22Rv1 (cell line): ENCODE measurements at regions not wholly inside any gene's neighbourhood (a gene's known extent, or its start where the extent isn't known, plus 50 kb on each side); places are given as distances from the start of the nearest gene placed in this dataset.

Experiments
- H3K27ac ChIP-seq: fragments of 450-650 bp; 2 replicates; pipeline ENCODE4 v1.5.1; 2017
- ZFX ChIP-seq: fragments of 450-650 bp; IDR thresholded peaks from 2 replicates; pipeline ENCODE4 v1.6.1; 2017; ENCODE audit warnings: antibody characterized with exemption, borderline replicate concordance
- TF ChIP-seq, protein P1 (sequence below): fragments of 450-650 bp; IDR thresholded peaks from 2 replicates; pipeline ENCODE4 v1.5.1; 2017; ENCODE audit warnings: mild to moderate bottlenecking

DNA sequence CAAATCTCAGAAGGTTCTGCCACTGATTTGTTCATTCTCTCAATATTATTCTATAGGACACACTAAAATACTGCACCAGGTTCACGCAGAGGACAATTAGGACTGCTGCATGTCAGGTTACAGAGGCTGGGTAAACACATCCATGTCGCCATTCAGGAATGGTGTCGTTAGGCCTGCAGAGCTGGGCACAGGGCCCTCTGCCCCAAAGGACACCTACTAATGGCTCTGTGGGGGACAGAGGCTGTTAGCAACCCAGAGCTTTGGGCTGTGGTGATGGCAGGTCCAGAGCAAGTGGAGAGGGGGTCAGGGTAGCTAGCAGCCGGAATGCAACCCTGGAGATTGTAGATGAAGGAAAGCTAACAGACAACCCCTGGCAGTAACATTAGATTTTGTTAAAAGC lies 115.9 kb downstream of the TTC32 start:
- no peak for TF ChIP-seq ZFX
- TF ChIP-seq, protein P1, sequence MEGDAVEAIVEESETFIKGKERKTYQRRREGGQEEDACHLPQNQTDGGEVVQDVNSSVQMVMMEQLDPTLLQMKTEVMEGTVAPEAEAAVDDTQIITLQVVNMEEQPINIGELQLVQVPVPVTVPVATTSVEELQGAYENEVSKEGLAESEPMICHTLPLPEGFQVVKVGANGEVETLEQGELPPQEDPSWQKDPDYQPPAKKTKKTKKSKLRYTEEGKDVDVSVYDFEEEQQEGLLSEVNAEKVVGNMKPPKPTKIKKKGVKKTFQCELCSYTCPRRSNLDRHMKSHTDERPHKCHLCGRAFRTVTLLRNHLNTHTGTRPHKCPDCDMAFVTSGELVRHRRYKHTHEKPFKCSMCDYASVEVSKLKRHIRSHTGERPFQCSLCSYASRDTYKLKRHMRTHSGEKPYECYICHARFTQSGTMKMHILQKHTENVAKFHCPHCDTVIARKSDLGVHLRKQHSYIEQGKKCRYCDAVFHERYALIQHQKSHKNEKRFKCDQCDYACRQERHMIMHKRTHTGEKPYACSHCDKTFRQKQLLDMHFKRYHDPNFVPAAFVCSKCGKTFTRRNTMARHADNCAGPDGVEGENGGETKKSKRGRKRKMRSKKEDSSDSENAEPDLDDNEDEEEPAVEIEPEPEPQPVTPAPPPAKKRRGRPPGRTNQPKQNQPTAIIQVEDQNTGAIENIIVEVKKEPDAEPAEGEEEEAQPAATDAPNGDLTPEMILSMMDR = no peak
- no peak overlapping the region for H3K27ac ChIP-seq

DNA sequence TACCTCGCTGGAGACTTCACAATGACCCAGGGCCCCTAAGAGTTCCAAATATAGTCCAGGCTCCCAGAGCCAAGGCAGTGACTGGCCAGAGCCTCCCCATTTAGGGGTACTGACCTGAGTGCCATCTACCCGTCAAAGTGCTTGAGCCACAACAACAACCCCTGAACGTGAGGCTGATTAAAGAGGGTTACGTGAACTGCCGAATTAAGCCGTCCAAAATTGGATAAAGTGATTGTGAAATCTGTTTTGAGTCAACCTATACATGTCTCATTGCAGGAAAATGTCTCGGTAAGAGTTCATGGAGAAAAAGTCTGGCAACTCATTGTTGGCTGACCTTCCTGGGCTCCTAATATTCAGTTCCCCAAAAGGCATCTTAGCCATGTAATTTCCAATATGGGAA lies 116.3 kb downstream of the TTC32 start:
- no peak overlapping the region for H3K27ac ChIP-seq
- TF ChIP-seq ZFX = no peak
- TF ChIP-seq, protein P1 = no peak

DNA sequence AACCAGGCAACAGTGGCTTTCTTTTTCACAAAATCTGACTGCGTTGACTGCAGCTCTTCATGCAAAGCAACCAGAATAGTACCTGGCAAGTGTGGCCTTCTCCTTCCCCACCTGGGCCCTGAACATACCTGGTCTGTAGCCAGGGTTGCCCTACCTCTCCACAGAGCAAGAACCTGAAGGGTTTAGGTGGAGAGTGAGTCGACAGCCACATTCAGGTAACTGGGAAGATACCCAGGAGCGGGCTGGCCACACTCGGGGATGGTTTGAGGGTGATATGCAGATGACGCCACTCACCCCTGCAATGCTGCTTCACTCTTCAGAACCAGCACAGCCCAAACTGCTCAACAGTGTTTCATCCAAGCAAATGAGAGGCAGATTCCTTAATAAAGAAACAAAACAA lies 117.3 kb downstream of the TTC32 start:
- H3K27ac ChIP-seq = no peak overlapping the region
- TF ChIP-seq, protein P1 = no peak
- no peak for TF ChIP-seq ZFX

DNA sequence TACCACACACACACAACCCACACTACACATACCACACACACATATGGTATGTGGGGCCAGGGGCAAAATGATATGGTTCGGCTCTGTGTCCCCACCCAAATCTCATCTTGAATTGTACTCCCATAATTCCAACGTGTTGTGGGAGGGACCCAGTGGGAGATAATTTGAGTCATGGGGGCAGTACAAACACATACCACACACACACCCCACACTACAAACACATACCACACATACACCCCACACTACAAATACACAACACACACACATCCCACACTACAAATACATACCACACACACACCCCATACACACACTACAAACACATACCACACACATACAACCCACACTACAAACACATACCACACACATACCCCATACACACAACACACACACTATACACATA lies 117.8 kb downstream of the TTC32 start:
- TF ChIP-seq ZFX = no peak
- TF ChIP-seq, protein P1 = no peak
- H3K27ac ChIP-seq = no peak overlapping the region

DNA sequence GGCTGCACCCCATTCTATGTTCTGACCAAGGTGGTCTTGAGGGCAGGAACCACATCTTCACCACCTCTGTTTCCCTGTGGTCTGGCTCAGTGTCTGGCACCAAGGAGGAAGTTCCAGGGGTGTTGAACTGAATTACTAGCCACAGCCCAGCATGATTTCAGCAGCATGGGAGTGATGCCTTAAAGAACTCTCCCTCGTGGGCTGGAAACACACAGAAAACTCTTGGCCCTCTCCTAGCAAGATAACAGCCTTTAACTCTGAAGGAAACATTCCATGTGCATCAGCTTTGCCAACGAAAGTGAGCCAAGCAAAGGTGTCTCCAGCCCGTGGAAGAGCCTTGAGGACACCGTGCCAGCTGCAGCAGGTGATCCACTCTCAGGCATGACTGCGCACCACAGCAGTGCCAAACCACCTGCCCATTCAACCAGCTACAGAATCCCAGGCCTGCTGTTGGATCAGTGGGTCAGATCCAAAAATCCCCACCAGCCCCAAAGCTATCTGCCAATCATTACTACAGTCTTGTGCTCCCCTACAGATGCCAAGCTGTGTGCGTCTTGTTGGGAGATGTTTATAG lies 124.8 kb downstream of the TTC32 start:
- TF ChIP-seq ZFX = no peak
- TF ChIP-seq, protein P1 = no peak
- H3K27ac ChIP-seq = no peak overlapping the region

DNA sequence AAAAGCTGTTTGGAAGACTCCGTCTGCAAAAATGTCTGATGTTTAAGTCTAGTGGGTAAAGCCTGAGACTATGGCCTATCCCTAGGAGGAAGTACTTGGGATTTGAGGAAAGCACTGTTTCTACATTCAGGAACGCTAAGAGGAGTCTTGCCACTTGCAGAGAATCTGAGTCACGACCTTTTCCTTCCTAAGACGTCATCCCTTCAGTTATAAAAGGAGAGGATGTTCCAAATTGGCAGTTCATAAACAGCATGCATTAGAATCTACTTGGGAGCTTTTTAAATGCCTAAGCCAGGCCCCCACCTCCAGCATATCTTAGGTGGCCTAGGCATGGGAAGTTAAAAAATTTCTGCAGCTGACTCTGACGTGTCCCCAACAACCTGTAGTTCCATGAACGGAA lies 125.9 kb downstream of the TTC32 start:
- no peak overlapping the region for H3K27ac ChIP-seq

DNA sequence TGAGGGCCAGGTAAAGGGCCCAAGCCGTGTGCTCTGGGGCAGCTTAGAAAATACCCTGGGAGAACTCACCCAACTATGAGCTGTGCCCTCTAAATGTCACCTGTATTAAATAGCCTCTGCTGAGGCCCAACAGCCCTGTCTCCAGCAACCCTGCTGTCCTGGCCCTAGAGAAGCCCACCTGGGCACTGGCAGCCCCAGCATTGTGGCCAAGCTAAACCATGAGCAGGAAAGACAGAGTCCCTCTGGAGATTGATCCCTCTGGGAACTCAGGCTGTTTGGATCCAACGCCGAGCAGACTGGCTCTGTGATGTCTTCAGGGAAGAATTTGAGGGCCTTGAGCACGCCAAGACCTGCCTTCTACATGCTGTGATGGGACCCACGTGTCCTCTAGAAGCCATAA lies 126.5 kb downstream of the TTC32 start:
- no peak overlapping the region for H3K27ac ChIP-seq
- TF ChIP-seq, protein P1 = no peak
- no peak for TF ChIP-seq ZFX

More for the DNA sequence above, 125.9 kb downstream of the TTC32 start:
- TF ChIP-seq, protein P1 = no peak
- no peak for TF ChIP-seq ZFX
